IMR-90 (cell line): ENCODE measurements at regions not wholly inside any gene's neighbourhood (a gene's known extent, or its start where the extent isn't known, plus 50 kb on each side); places are given as distances from the start of the nearest gene placed in this dataset.

Experiments
- ATAC-seq: fragments of 200-7000 bp; cut with Tn5 transposase; 2 replicates; pipeline ENCODE4 v1.9.1; 2020; ENCODE audit warnings: low read depth, mild to moderate bottlenecking, moderate library complexity
- BruUV-seq: library from RNA; stranded (reverse); fragments of 400-500 nt; replicated peaks from 2 replicates; lab custom pipeline; 2021; lab: Mats Ljungman, UMichigan
- CTCF ChIA-PET: fragments of 300-600 bp; formaldehyde crosslinking; extraction: SDS; loops from one replicate; lab custom pipeline; 2021; ENCODE audit warnings: antibody characterized with exemption; lab: Yijun Ruan, JAX
- POLR2A ChIA-PET: fragments of 300-600 bp; sonication (Branson Sonifier 250); formaldehyde crosslinking; loops from one replicate; lab custom pipeline; 2022; ENCODE audit warnings: antibody characterized with exemption; ENCODE audit not compliant: unreplicated experiment; lab: Charles Lee
- DNase-seq: peaks from one replicate; pipeline ENCODE4 v3.0.0; 2013
- H2AFZ ChIP-seq: replicated peaks from 2 replicates; pipeline ENCODE3; 2013; ENCODE audit warnings: low read length, mild to moderate bottlenecking; ENCODE audit not compliant: poor library complexity
- H2AK5ac ChIP-seq: 2 replicates; pipeline ENCODE4 v1.6.1; 2013; ENCODE audit warnings: low read depth, low read length, inconsistent platforms
- H2AK9ac ChIP-seq: replicated peaks from 2 replicates; pipeline ENCODE3; 2013; ENCODE audit warnings: mild to moderate bottlenecking, low read depth, low read length, moderate library complexity; ENCODE audit not compliant: poor library complexity
- H2BK120ac ChIP-seq: 2 replicates; pipeline ENCODE4 v1.6.1; 2013; ENCODE audit warnings: low read depth, low read length, inconsistent platforms
- H2BK15ac ChIP-seq: 3 replicates; pipeline ENCODE4 v1.6.1; 2013; ENCODE audit warnings: low read depth, low read length, inconsistent platforms
- H2BK20ac ChIP-seq: 2 replicates; pipeline ENCODE4 v1.6.1; 2013; ENCODE audit warnings: low read depth, mild to moderate bottlenecking, inconsistent platforms, low read length, moderate library complexity
- H2BK5ac ChIP-seq: 2 replicates; pipeline ENCODE4 v1.6.1; 2013; ENCODE audit warnings: mild to moderate bottlenecking, low read depth, low read length, inconsistent platforms; ENCODE audit not compliant: poor library complexity, severe bottlenecking
- H3K14ac ChIP-seq: replicated peaks from 2 replicates; pipeline ENCODE4 v1.6.1; 2013; ENCODE audit warnings: low read depth, low read length, inconsistent platforms
- H3K18ac ChIP-seq: 2 replicates; pipeline ENCODE4 v1.6.1; 2013; ENCODE audit warnings: low read depth, low read length, control low read depth
- H3K23ac ChIP-seq: 2 replicates; pipeline ENCODE4 v1.6.1; 2013; ENCODE audit warnings: low read depth, low read length, inconsistent platforms
- H3K27ac ChIP-seq: 2 replicates; pipeline ENCODE4 v1.5.1; 2013; ENCODE audit warnings: mild to moderate bottlenecking, control low read depth, low read length; ENCODE audit not compliant: insufficient read depth
- H3K27me3 ChIP-seq: 2 replicates; pipeline ENCODE4 v1.6.1; 2013; ENCODE audit warnings: low read length; ENCODE audit not compliant: control insufficient read depth, insufficient read depth
- H3K36me3 ChIP-seq: 2 replicates; pipeline ENCODE4 v1.6.1; 2013; ENCODE audit warnings: low read length, mixed read lengths; ENCODE audit not compliant: control insufficient read depth, insufficient read depth
- H3K4ac ChIP-seq: 2 replicates; pipeline ENCODE4 v1.6.1; 2013; ENCODE audit warnings: low read depth, low read length, inconsistent platforms
- H3K4me1 ChIP-seq: 2 replicates; pipeline ENCODE4 v1.6.1; 2013; ENCODE audit warnings: low read length, mixed read lengths; ENCODE audit not compliant: control insufficient read depth, insufficient read depth
- H3K4me2 ChIP-seq: 2 replicates; pipeline ENCODE4 v1.6.1; 2013; ENCODE audit warnings: low read depth, mild to moderate bottlenecking, control low read depth, low read length, moderate library complexity
- H3K4me3 ChIP-seq: 2 replicates; pipeline ENCODE4 v1.5.1; 2013; ENCODE audit warnings: low read depth, mild to moderate bottlenecking, control low read depth, low read length, moderate library complexity; ENCODE audit not compliant: insufficient read depth
- H3K56ac ChIP-seq: 2 replicates; pipeline ENCODE4 v1.6.1; 2013; ENCODE audit warnings: low read length, inconsistent platforms; ENCODE audit not compliant: insufficient read depth; ENCODE audit errors: extremely low read depth
- H3K79me1 ChIP-seq, 2 experiments: 2 replicates each; pipeline ENCODE4 v1.6.1; 2013; ENCODE audit warnings: low read length in 2 of 2, inconsistent platforms in 1 of 2, low read depth in 1 of 2
- H3K9ac ChIP-seq: 2 replicates; pipeline ENCODE4 v1.6.1; 2013; ENCODE audit warnings: low read depth, low read length, control low read depth
- H3K9me1 ChIP-seq: 2 replicates; pipeline ENCODE4 v1.6.1; 2013; ENCODE audit warnings: low read length, inconsistent platforms; ENCODE audit not compliant: insufficient read depth
- H3K9me3 ChIP-seq: 2 replicates; pipeline ENCODE4 v1.6.1; 2013; ENCODE audit warnings: low read length; ENCODE audit not compliant: control insufficient read depth, insufficient read depth
- H4K20me1 ChIP-seq: 2 replicates; pipeline ENCODE4 v1.6.1; 2013; ENCODE audit warnings: low read length, inconsistent platforms; ENCODE audit not compliant: insufficient read depth
- H4K5ac ChIP-seq: 2 replicates; pipeline ENCODE4 v1.6.1; 2013; ENCODE audit warnings: mild to moderate bottlenecking, low read depth, low read length, control low read depth
- H4K8ac ChIP-seq, 2 experiments: 2 replicates each; pipeline ENCODE4 v1.6.1; 2013; ENCODE audit warnings: low read depth in 2 of 2, low read length in 2 of 2, control low read depth in 1 of 2, inconsistent platforms in 1 of 2
- H4K91ac ChIP-seq: 2 replicates; pipeline ENCODE4 v1.6.1; 2013; ENCODE audit warnings: low read depth, low read length, inconsistent platforms; ENCODE audit not compliant: insufficient read depth
- BHLHE40 ChIP-seq: fragments of 150-350 bp; IDR thresholded peaks from 2 replicates; pipeline ENCODE4 v1.6.1; 2016; ENCODE audit warnings: mild to moderate bottlenecking, low read depth, low read length
- CEBPB ChIP-seq: IDR thresholded peaks from 2 replicates; pipeline ENCODE4 v1.6.1; 2012; ENCODE audit warnings: low read depth, low read length, improper control_type of control experiment
- CTCF ChIP-seq: conservative IDR thresholded peaks from 2 replicates; pipeline ENCODE4 v1.5.1; 2012; ENCODE audit warnings: mild to moderate bottlenecking, low read depth, low read length, improper control_type of control experiment
- ELK1 ChIP-seq: fragments of 150-350 bp; IDR thresholded peaks from 2 replicates; pipeline ENCODE4 v1.6.1; 2016; ENCODE audit warnings: low read depth, mild to moderate bottlenecking, low read length, moderate library complexity, borderline replicate concordance
- FOS ChIP-seq: fragments of 150-350 bp; IDR thresholded peaks from 2 replicates; pipeline ENCODE4 v1.6.1; 2016; ENCODE audit warnings: low read depth, low read length
- MAFK ChIP-seq: IDR thresholded peaks from 2 replicates; pipeline ENCODE4 v1.6.1; 2012; ENCODE audit warnings: low read depth, low read length, improper control_type of control experiment
- MAZ ChIP-seq: IDR thresholded peaks from 2 replicates; pipeline ENCODE4 v1.6.1; 2012; ENCODE audit warnings: low read depth, mild to moderate bottlenecking, low read length, improper control_type of control experiment, moderate library complexity, borderline replicate concordance
- MXI1 ChIP-seq: IDR thresholded peaks from 2 replicates; pipeline ENCODE4 v1.6.1; 2012; ENCODE audit warnings: low read depth, mild to moderate bottlenecking, low read length, moderate library complexity, borderline replicate concordance
- SMC3 ChIP-seq: fragments of 150-350 bp; IDR thresholded peaks from 2 replicates; pipeline ENCODE4 v1.6.1; 2016; ENCODE audit warnings: low read depth, mild to moderate bottlenecking, antibody characterized with exemption, low read length, moderate library complexity
- WGBS, 2 experiments: methylation state at CpG; one replicate each; pipeline versions ENCODE4 v1.1.5 to v1.1.7; 2013; ENCODE audit warnings: missing lambda C conversion rate in 2 of 2; ENCODE audit not compliant: insufficient read length in 1 of 2; ENCODE audit errors: extremely low coverage in 2 of 2; 5-methylcytosine and 5-hydroxymethylcytosine counted together
- dilution Hi-C: fragments of 300-500 bp; cut with HindIII; formaldehyde crosslinking; loops from one replicate; pipeline ENCODE4 v1.14.3; 2018; ENCODE audit warnings: low sequenced_read_pairs; ENCODE audit not compliant: unreplicated experiment
- in situ Hi-C: fragments of 300-500 bp; cut with MboI; formaldehyde crosslinking; loops from 3 replicates; pipeline ENCODE4 v1.14.3; 2019; ENCODE audit warnings: low sequenced_read_pairs, inconsistent platforms, mixed read lengths
- intact Hi-C: fragments of 100-400 bp; cut with micrococcal nuclease; formaldehyde crosslinking; loops from 2 replicates; pipeline ENCODE4 v1.10.0; 2022

DNA sequence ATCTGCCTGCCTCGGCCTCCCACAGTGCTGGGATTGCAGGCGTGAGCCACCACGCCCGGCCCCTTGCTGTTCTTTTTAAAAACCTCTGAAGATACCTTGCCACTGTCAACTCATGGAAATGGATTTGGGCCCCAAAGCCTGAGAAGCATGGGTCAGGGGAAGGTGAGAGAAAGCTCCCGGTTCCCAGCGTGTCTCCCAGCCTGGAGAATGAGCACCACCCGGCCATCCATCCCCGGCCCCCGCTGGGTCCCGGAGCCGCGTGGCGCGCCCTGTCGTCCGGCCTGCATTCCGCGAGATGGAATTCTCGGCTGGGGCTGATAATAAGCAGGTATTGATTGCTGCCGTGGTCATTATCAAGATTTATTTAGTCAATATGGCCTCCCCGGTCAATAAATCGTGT lies 126.5 kb upstream of the MYL2 start:
- BruUV-seq = no TSS peak
- dilution Hi-C loops = no loop called here
- Histone ChIP-seq H3K4me3 (no peak overlapping the region), H3K36me3 (no peaks in the 10 kb centered on the region), H3K14ac (no peak overlapping the region), H4K91ac (no peak overlapping the region), H3K79me1 (no peaks in the 10 kb centered on the region), H4K5ac (no peak overlapping the region), H2AK9ac (no peak overlapping the region), H2AFZ (no peak overlapping the region), H2BK20ac (no peak overlapping the region), H3K9me1 (no peaks in the 10 kb centered on the region), H3K27me3 (no peaks in the 10 kb centered on the region), H3K27ac (no peak overlapping the region), H3K18ac (no peak overlapping the region), H3K4ac (no peak overlapping the region), H3K4me1 (no peaks in the 10 kb centered on the region), H2BK5ac (no peak overlapping the region), H2AK5ac (no peak overlapping the region), H4K20me1 (no peaks in the 10 kb centered on the region), H3K4me2 (no peak overlapping the region), H3K56ac (no peak overlapping the region), H4K8ac (no peak overlapping the region), H3K23ac (no peak overlapping the region), H2BK120ac (no peak overlapping the region), H3K9ac (no peak overlapping the region), H2BK15ac (no peak overlapping the region), H3K9me3 (no peaks in the 10 kb centered on the region)
- TF ChIP-seq BHLHE40 (no peak), CEBPB (no peak), MAFK (no peak), SMC3 (no peak), CTCF (no peak), MXI1 (no peak), FOS (no peak), ELK1 (no peak), MAZ (no peak)
- no peak for DNase-seq
- no peak for ATAC-seq
- in situ Hi-C loops = no loop called here
- intact Hi-C loops = no loop called here
- WGBS, 2 experiments = 55% methylated on average over 16 of the region's 22 CpGs; no CpG with 5 or more reads in 1 of the 2 experiments
- ChIA-PET CTCF (no interaction called here), POLR2A (no interaction called here)
